HCT116 (cell line): ENCODE measurements at regions not wholly inside any gene's neighbourhood (a gene's known extent, or its start where the extent isn't known, plus 50 kb on each side); places are given as distances from the start of the nearest gene placed in this dataset.

Source experiments
- ATAC-seq: fragments of 200-7000 bp; cut with Tn5 transposase; 2 replicates; pipeline ENCODE4 v1.9.1; 2020; ENCODE audit warnings: mild to moderate bottlenecking, moderate library complexity
- BruUV-seq: library from RNA; stranded (reverse); fragments of 400-500 nt; replicated peaks from 2 replicates; lab custom pipeline; 2021; lab: Mats Ljungman, UMichigan
- CTCF ChIA-PET: fragments of 300-600 bp; sonication (Branson Sonifier 250); formaldehyde crosslinking; loops from one replicate; lab custom pipeline; 2021; ENCODE audit warnings: antibody characterized with exemption; lab: Charles Lee
- POLR2A ChIA-PET: fragments of 300-600, 350-600 bp; sonication (Branson Sonifier 250); formaldehyde crosslinking; loops from one replicate; lab custom pipeline; 2021; ENCODE audit warnings: antibody characterized with exemption; lab: Charles Lee
- RAD21 ChIA-PET, 2 experiments: fragments of 300-600 bp; sonication (Branson Sonifier 250); formaldehyde crosslinking; loops; one replicate each; lab custom pipeline; 2023; ENCODE audit warnings: low total read pairs in 2 of 2; ENCODE audit not compliant: uncharacterized antibody in 2 of 2, unreplicated experiment in 2 of 2, low non-redundant PET in 1 of 2; lab: Charles Lee
- DNase-seq: peaks from one replicate; pipeline ENCODE4 v3.0.0-alpha.2; 2010; ENCODE audit warnings: low read depth, low spot score
- H2AFZ ChIP-seq: fragments of 200-600 bp; shearing (Covaris generic), sonication (generic); 2 replicates; pipeline ENCODE4 v1.6.1; 2017; ENCODE audit warnings: low read depth, mixed run types, mixed read lengths, antibody characterized with exemption, low read length; ENCODE audit not compliant: poor library complexity, severe bottlenecking
- H3K27ac ChIP-seq: 2 replicates; pipeline ENCODE4 v1.5.1; 2012; ENCODE audit warnings: low read depth, low read length
- H3K27me3 ChIP-seq: fragments of 200-600 bp; sonication (generic); 2 replicates; pipeline ENCODE4 v1.6.1; 2016; ENCODE audit warnings: mixed run types, low read length, mixed read lengths; ENCODE audit not compliant: insufficient read depth
- H3K36me3 ChIP-seq, 2 experiments: fragments of 200-500 bp in 1 of 2; fragments of 200-600 bp in 1 of 2; sonication (Bioruptor generic) in 1 of 2; sonication (generic) in 1 of 2; 2 replicates each; pipeline versions ENCODE4 v1.5.1 to v1.6.1; 2014 to 2016; ENCODE audit warnings: low read length in 2 of 2, inconsistent platforms in 1 of 2, mixed read lengths in 1 of 2, mixed run types in 1 of 2; ENCODE audit not compliant: insufficient read depth in 2 of 2, control insufficient read depth in 1 of 2
- H3K4me1 ChIP-seq, 2 experiments: fragments of 200-600 bp in 1 of 2; sonication (generic) in 1 of 2; 2 replicates each; pipeline versions ENCODE4 v1.5.1 to v1.6.1; 2012 to 2017; ENCODE audit warnings: low read length in 2 of 2, inconsistent platforms in 1 of 2, mild to moderate bottlenecking in 1 of 2, mixed read lengths in 1 of 2, mixed run types in 1 of 2, moderate library complexity in 1 of 2; ENCODE audit not compliant: insufficient read depth in 2 of 2, control insufficient read depth in 1 of 2
- H3K4me2 ChIP-seq: fragments of 200-600 bp; sonication (generic); 2 replicates; pipeline ENCODE4 v1.6.1; 2017; ENCODE audit warnings: mixed run types, low read length, mixed read lengths
- H3K4me3 ChIP-seq, 2 experiments: fragments of 200-600 bp in 1 of 2; sonication (generic) in 1 of 2; replicated peaks in 1 of 2; 2 replicates each; pipeline ENCODE4 v1.5.1; 2011 to 2016; ENCODE audit warnings: low read length in 2 of 2, control low read depth in 1 of 2, low read depth in 1 of 2, mild to moderate bottlenecking in 1 of 2, mixed read lengths in 1 of 2, mixed run types in 1 of 2
- H3K79me2 ChIP-seq: fragments of 200-600 bp; sonication (generic); 2 replicates; pipeline ENCODE4 v1.6.1; 2017; ENCODE audit warnings: mild to moderate bottlenecking, mixed run types, low read length, moderate library complexity, mixed read lengths; ENCODE audit not compliant: insufficient read depth
- H3K9ac ChIP-seq: fragments of 200-600 bp; sonication (generic); 2 replicates; pipeline ENCODE4 v1.6.1; 2016; ENCODE audit warnings: low read length, mixed read lengths
- H3K9me2 ChIP-seq: fragments of 200-600 bp; sonication (generic), shearing (Covaris generic); 2 replicates; pipeline ENCODE4 v1.6.1; 2017; ENCODE audit warnings: mixed run types, mild to moderate bottlenecking, moderate library complexity; ENCODE audit not compliant: insufficient read depth
- H3K9me3 ChIP-seq, 2 experiments: fragments of 200-500 bp in 1 of 2; fragments of 200-600 bp in 1 of 2; sonication (Bioruptor generic) in 1 of 2; sonication (generic) in 1 of 2; 2 replicates each; pipeline ENCODE4 v1.6.1; 2014 to 2017; ENCODE audit warnings: low read length in 2 of 2, mixed read lengths in 2 of 2, inconsistent platforms in 1 of 2, low read depth in 1 of 2, mild to moderate bottlenecking in 1 of 2, mixed run types in 1 of 2, moderate library complexity in 1 of 2; ENCODE audit not compliant: control insufficient read depth in 1 of 2, insufficient read depth in 1 of 2
- H4K20me1 ChIP-seq: fragments of 200-600 bp; sonication (generic), shearing (Covaris generic); 2 replicates; pipeline ENCODE4 v1.6.1; 2017; ENCODE audit warnings: mixed run types, mild to moderate bottlenecking, moderate library complexity; ENCODE audit not compliant: insufficient read depth
- ELF1 ChIP-seq: IDR thresholded peaks from 2 replicates; pipeline ENCODE4 v1.6.1; 2012; ENCODE audit warnings: low read depth, borderline replicate concordance
- FOSL1 ChIP-seq: IDR thresholded peaks from 2 replicates; pipeline ENCODE4 v1.6.1; 2012; ENCODE audit warnings: low read depth
- JUND ChIP-seq: IDR thresholded peaks from 2 replicates; pipeline ENCODE4 v1.6.1; 2012
- POLR2A ChIP-seq: IDR thresholded peaks from 2 replicates; pipeline ENCODE4 v1.7.0; 2011; ENCODE audit warnings: borderline replicate concordance; ENCODE audit not compliant: insufficient read depth, insufficient read length; ENCODE audit errors: extremely low read depth
- POLR2AphosphoS5 ChIP-seq: IDR thresholded peaks from 2 replicates; pipeline ENCODE4 v1.6.1; 2011; ENCODE audit warnings: mild to moderate bottlenecking, low read depth, low read length, moderate library complexity
- SIN3A ChIP-seq: IDR thresholded peaks from 2 replicates; pipeline ENCODE4 v1.6.1; 2012; ENCODE audit warnings: low read depth
- TCF7L2 ChIP-seq: IDR thresholded peaks from 2 replicates; pipeline ENCODE4 v1.7.0; 2011; ENCODE audit warnings: borderline replicate concordance, inconsistent platforms; ENCODE audit not compliant: insufficient read depth, insufficient read length; ENCODE audit errors: extremely low read depth
- YY1 ChIP-seq: IDR thresholded peaks from 2 replicates; pipeline ENCODE4 v1.6.1; 2011; ENCODE audit warnings: low read length, low read depth, moderate library complexity, mild to moderate bottlenecking; ENCODE audit not compliant: insufficient replicate concordance; ENCODE audit errors: extremely low read depth
- ZBTB33 ChIP-seq: IDR thresholded peaks from 2 replicates; pipeline ENCODE4 v1.6.1; 2011; ENCODE audit warnings: mild to moderate bottlenecking, low read length, moderate library complexity; ENCODE audit not compliant: insufficient replicate concordance; ENCODE audit errors: extremely low read depth
- ZFX ChIP-seq: fragments of 450-650 bp; IDR thresholded peaks from 2 replicates; pipeline ENCODE4 v1.6.1; 2017
- ZNF274 ChIP-seq: fragments of 200-500 bp; sonication (Bioruptor generic); IDR thresholded peaks from 2 replicates; pipeline ENCODE4 v1.6.1; 2014; ENCODE audit warnings: mild to moderate bottlenecking, low read depth, low read length, inconsistent platforms
- intact Hi-C: fragments of 100-400 bp; cut with micrococcal nuclease; formaldehyde crosslinking; loops from 2 replicates; pipeline ENCODE4 v1.10.0; 2022

- intact Hi-C loops = no loop called here
- no peak overlapping the region for H2AFZ ChIP-seq
- POLR2A ChIA-PET = no interaction called here
- no peaks in the 10 kb centered on the region for H3K36me3 ChIP-seq
- H3K9ac ChIP-seq = no peak overlapping the region
- DNase-seq (no peak), ATAC-seq (no peak)
- CTCF ChIA-PET = no interaction called here
- no peak overlapping the region for H3K4me2 ChIP-seq
- no peaks in the 10 kb centered on the region for H3K27me3 ChIP-seq
- no peaks in the 10 kb centered on the region for H3K79me2 ChIP-seq
- no peaks in the 10 kb centered on the region for H3K4me1 ChIP-seq
- no peak overlapping the region for H3K27ac ChIP-seq
- BruUV-seq = no TSS peak
- TF ChIP-seq YY1 = no peak
- TF ChIP-seq POLR2A = no peak
- TF ChIP-seq ZFX = no peak
- TF ChIP-seq SIN3A = no peak
- no peak for TF ChIP-seq ELF1
- TF ChIP-seq JUND = no peak
- no peak for TF ChIP-seq TCF7L2
- TF ChIP-seq ZBTB33 = no peak
- TF ChIP-seq ZNF274 = no peak
- no peak for TF ChIP-seq FOSL1
- TF ChIP-seq, all 23 proteins: peak for 0
- RAD21 ChIA-PET = no interaction called here
- no peaks in the 10 kb centered on the region for H3K9me2 ChIP-seq
- no peaks in the 10 kb centered on the region for H4K20me1 ChIP-seq
- no peaks in the 10 kb centered on the region for H3K9me3 ChIP-seq
- no peak overlapping the region for H3K4me3 ChIP-seq
Observed at GRCh38 chr4:22312113-22312512, 203.8 kb downstream of the ADGRA3 start.

- Histone ChIP-seq H3K4me2 (no peak overlapping the region), H3K27me3 (no peaks in the 10 kb centered on the region), H2AFZ (no peak overlapping the region), H3K27ac (no peak overlapping the region), H3K9me2 (no peaks in the 10 kb centered on the region), H4K20me1 (no peaks in the 10 kb centered on the region), H3K79me2 (no peaks in the 10 kb centered on the region), H3K4me1 (no peaks in the 10 kb centered on the region), H3K4me3 (no peak overlapping the region), H3K9me3 (no peaks in the 10 kb centered on the region), H3K36me3 (no peaks in the 10 kb centered on the region), H3K9ac (no peak overlapping the region)
- BruUV-seq = no TSS peak
- intact Hi-C loops = no loop called here
- ChIA-PET POLR2A (no interaction called here), CTCF (no interaction called here), RAD21 (no interaction called here)
- DNase-seq (no peak), ATAC-seq (no peak)
- no peak for TF ChIP-seq POLR2AphosphoS5
Observed at GRCh38 chr4:22301253-22301652, 214.6 kb downstream of the ADGRA3 start.
